GM18499 (cell line): ENCODE measurements at regions not wholly inside any gene's neighbourhood (a gene's known extent, or its start where the extent isn't known, plus 50 kb on each side); places are given as distances from the start of the nearest gene placed in this dataset.

Source experiments
- ATAC-seq: cut with Tn5 transposase; IDR thresholded peaks from one replicate; pipeline ENCODE4 v1.9.1; 2021; ENCODE audit warnings: moderate number of reproducible peaks; ENCODE audit not compliant: insufficient read depth, unreplicated experiment

- no peak for ATAC-seq
These were observed 892.4 kb upstream of the TENM3 start for GRCh38 chr4:181350615-181351415.

DNA sequence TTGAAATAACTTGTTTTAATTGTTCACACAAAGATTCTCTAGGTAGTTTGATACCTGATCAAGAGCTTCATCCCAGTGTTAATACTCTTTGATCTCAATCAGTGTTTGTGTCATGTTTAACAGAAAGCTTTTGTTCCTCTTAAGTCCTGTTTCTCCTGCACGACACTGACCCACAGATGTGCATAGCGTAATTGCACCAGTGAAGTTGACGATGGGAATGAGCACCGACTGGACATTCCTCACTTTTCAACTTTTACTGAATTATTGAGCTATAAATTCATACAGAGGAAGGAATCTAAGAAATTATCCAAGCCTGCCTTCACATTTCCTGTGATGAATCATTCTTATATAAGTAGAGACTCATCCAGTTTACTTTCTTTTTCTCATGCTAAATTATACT, 878.7 kb upstream of the TENM3 start:
- ATAC-seq = no peak

DNA sequence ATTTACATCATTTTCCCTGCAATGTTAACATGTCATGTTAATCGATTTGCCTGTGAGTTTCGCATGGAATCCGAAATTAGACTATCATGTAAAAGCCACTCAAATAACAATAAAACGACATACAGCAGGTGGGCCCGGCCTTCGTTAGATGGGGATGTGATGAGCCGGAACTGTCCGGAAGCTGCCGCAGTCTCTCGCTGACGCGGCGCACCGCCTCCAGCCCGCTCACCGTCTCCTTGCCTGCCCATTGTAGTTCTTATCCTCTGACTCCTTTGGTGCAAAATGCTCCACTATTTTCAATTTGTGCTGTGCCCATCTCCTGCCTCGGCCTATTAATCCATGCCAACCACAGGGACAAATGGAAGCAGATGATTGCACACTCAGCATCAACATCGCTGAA, 877.5 kb upstream of the TENM3 start:
- ATAC-seq = no peak

- ATAC-seq = no peak
These were observed 871.2 kb upstream of the TENM3 start for GRCh38 chr4:181372014-181372413.

DNA sequence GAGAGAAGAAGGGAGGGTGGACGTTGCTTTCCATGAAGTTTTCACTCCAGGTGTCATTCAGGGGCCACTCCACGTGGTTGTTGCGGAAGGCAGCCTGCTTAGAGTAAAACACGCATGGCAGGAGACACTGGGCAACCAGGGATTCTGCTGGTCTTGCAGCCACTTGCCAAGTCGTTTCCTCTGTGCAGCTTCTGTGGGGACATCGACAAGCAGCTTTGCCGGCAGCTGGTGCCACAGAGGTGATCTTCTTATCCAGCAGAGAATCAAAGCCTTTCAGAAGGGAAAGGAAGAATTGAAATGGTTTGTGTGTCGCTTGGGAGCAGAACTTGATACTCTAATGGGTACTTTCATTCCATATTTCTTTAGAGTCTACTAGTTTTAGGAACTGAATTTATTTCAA, 867.1 kb upstream of the TENM3 start:
- ATAC-seq = no peak

DNA sequence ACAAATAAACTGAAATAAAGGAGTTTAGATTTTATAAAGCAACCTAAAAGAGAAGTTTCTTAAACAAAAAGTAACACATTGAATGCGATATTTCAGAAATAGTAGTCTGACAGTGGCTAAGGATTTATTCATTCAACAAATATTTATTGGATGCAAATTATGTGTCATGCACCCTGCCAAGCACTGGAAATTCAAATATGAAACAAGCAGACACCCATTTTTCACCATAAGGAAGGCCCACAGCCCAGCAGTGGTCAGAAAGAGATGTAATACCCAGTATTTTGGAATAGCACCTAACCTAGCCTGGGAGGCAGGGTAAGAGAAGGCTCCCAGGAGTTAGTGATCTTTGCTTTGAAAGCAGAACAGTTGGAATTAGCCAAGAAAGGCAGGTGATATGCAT, 855.1 kb upstream of the TENM3 start:
- ATAC-seq = no peak

- ATAC-seq = no peak
These were observed 826.2 kb upstream of the TENM3 start for GRCh38 chr4:181416966-181417365.

- ATAC-seq = no peak
These were observed 824.7 kb upstream of the TENM3 start for GRCh38 chr4:181418496-181418895.

GRCh38 chr4:181420950-181421349, 822.3 kb upstream of the TENM3 start:
- ATAC-seq = no peak

GRCh38 chr4:181424362-181425016, 818.7 kb upstream of the TENM3 start:
- ATAC-seq = no peak

- ATAC-seq = no peak
These were observed 816.1 kb upstream of the TENM3 start for GRCh38 chr4:181427076-181427475.

DNA sequence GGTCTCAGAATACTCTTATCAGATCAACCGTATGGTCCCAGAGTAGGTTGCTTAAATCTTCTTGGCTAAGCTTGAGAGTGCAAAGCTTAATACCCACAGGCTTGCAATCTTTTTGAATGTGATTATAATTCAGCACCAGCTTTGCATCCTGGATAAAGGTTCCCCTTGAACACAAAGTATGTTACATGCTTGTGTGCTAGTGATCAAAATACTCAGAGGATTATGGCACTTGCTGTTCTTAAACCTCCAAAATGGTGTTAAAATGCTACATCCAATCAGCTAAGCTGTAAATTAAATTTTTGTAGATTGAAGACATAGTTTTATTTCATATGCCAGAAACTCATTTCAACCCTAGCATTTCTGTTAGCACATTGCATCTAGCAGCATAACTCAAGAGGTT, 812.2 kb upstream of the TENM3 start:
- ATAC-seq = no peak

GRCh38 chr4:181431661-181432060, 811.5 kb upstream of the TENM3 start:
- ATAC-seq = no peak

DNA sequence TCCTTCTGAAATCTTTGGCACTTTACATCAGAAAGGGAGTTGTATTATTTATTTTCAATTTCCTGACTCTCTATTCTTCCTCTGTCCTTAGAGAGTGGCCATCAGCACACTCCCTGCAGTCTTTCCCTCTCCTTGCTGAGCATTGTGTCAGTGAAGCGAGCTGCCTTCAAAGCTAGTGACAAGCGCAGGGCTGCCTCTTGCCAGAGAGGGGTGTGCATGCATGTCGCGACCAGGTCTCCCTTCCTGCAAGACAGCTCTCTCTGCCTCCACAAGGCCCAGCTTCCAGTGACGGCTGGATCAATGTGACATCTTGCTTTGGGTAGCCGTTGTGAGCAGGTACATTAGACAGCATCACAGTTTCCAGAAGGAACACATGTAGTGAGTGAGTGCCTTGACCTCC, 810.9 kb upstream of the TENM3 start:
- ATAC-seq = no peak

DNA sequence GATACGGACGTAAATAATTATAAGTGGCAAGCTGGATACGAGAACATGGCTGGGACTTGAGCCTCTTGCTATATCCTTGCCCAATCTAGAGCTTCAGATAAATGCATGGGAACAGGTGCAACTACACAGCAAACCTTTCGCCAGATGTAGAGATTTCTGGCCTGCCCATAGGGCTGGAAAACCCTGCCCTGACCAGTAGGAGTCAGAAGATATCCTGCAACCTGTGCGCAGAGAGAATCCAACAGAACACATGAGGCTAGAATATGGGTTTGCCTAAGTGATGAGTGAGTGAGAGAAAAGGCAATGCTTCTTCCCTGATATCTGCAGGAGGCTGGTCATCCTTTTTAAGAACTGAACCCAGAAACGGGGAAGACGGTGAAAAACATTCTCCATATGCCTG, 805.3 kb upstream of the TENM3 start:
- ATAC-seq = no peak

DNA sequence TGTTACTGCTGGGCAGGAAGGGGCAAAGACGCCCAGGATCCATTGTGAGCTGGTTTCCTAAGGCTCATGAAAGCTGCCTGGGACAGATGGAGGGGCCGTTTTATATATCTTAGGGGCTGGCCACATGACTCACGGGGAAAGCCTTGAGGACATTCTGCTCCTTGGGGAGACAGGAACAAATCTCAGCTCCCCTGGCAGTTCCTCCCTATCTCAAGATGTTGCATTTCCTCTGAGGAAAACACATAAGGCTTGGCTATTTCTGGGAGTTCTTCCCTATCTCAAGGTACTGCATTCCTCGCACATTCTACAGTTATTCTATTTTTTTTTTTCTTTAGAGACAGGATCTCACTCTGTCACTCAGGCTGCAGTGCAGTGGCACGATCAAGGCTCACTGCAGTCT, 804.6 kb upstream of the TENM3 start:
- ATAC-seq = no peak

- no peak for ATAC-seq
These were observed 800.2 kb upstream of the TENM3 start for GRCh38 chr4:181443021-181443420.

GRCh38 chr4:181465826-181466225, 777.4 kb upstream of the TENM3 start:
- ATAC-seq = no peak

DNA sequence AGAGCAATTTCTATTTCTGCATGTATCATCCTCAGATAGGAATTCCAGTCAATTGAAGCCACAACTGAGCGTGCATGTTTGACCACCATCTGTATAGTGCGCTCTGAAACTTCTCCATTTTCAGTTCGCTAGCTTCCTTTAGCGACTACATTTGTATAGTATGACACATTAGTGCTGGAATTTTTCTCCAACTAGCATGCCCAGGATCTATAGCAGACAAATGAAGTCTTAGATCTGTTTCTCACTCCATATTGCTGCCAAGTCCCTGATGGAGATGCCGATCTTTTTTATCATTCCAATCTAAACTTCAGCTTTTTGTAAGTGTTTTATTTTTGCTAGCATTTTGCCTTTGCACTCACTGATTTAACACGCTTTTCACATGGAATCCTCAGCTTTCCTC, 774.8 kb upstream of the TENM3 start:
- no peak for ATAC-seq

- no peak for ATAC-seq
These were observed 772.9 kb upstream of the TENM3 start for GRCh38 chr4:181470306-181470705.

- no peak for ATAC-seq
These were observed 767.8 kb upstream of the TENM3 start for GRCh38 chr4:181475359-181475758.
